WI38 (cell line): ENCODE measurements at regions not wholly inside any gene's neighbourhood (a gene's known extent, or its start where the extent isn't known, plus 50 kb on each side); places are given as distances from the start of the nearest gene placed in this dataset.

Experiments used
- H3K4me3 ChIP-seq: 2 replicates; pipeline ENCODE4 v1.5.1; 2011; ENCODE audit warnings: low read depth, mild to moderate bottlenecking, control low read depth, low read length
- CTCF ChIP-seq: IDR thresholded peaks from 2 replicates; pipeline ENCODE4 v1.5.1; 2012; ENCODE audit warnings: low read depth, mild to moderate bottlenecking, control low read depth, low read length

GRCh38 chr20:39799366-39799965, 837.3 kb downstream of the DHX35 start:
- TF ChIP-seq CTCF, result no peak
- no peak overlapping the region for H3K4me3 ChIP-seq

- H3K4me3 ChIP-seq, result no peak overlapping the region
- TF ChIP-seq CTCF, result no peak
Measured at GRCh38 chr20:39795401-39796272, 833.5 kb downstream of the DHX35 start.

- H3K4me3 ChIP-seq, result no peak overlapping the region
- no peak for TF ChIP-seq CTCF
Measured at GRCh38 chr20:39792334-39792733, 830.2 kb downstream of the DHX35 start.

- no peak for TF ChIP-seq CTCF
- H3K4me3 ChIP-seq, result no peak overlapping the region
Measured at GRCh38 chr20:39789411-39789810, 827.3 kb downstream of the DHX35 start.

GRCh38 chr20:39785252-39785917, 823.2 kb downstream of the DHX35 start:
- H3K4me3 ChIP-seq, result no peak overlapping the region
- TF ChIP-seq CTCF, result no peak

GRCh38 chr20:39784693-39785092, 822.5 kb downstream of the DHX35 start:
- TF ChIP-seq CTCF, result no peak
- no peak overlapping the region for H3K4me3 ChIP-seq
